Trophoblast cell (in vitro differentiated cells and primary cell): ENCODE measurements at regions not wholly inside any gene's neighbourhood (a gene's known extent, or its start where the extent isn't known, plus 50 kb on each side); places are given as distances from the start of the nearest gene placed in this dataset.

ENCODE experiments used
- DNase-seq, 2 donors: peaks; one replicate each; pipeline ENCODE4 v3.0.0-alpha.2; 2016
- H2AFZ ChIP-seq: 2 replicates; pipeline ENCODE4 v1.6.1; 2013; ENCODE audit warnings: low read length, moderate library complexity, mild to moderate bottlenecking; ENCODE audit not compliant: insufficient read depth, poor library complexity
- H2AK5ac ChIP-seq: 2 replicates; pipeline ENCODE4 v1.6.1; 2013; ENCODE audit warnings: mild to moderate bottlenecking, low read length
- H2BK120ac ChIP-seq: 2 replicates; pipeline ENCODE4 v1.6.1; 2013; ENCODE audit warnings: low read length, mild to moderate bottlenecking, moderate library complexity; ENCODE audit not compliant: insufficient read depth, poor library complexity
- H2BK12ac ChIP-seq: 2 replicates; pipeline ENCODE4 v1.6.1; 2013; ENCODE audit warnings: mild to moderate bottlenecking, low read length, moderate library complexity
- H2BK5ac ChIP-seq: 2 replicates; pipeline ENCODE4 v1.6.1; 2013; ENCODE audit warnings: low read length, low read depth, moderate library complexity, mild to moderate bottlenecking; ENCODE audit not compliant: poor library complexity
- H3K14ac ChIP-seq: 2 replicates; pipeline ENCODE4 v1.6.1; 2013; ENCODE audit warnings: mild to moderate bottlenecking, low read length
- H3K18ac ChIP-seq: 2 replicates; pipeline ENCODE4 v1.6.1; 2013; ENCODE audit warnings: mild to moderate bottlenecking, low read length
- H3K23ac ChIP-seq: 2 replicates; pipeline ENCODE4 v1.6.1; 2013; ENCODE audit warnings: low read length
- H3K27ac ChIP-seq: 2 replicates; pipeline ENCODE4 v1.5.1; 2013; ENCODE audit warnings: low read depth, mild to moderate bottlenecking, inconsistent platforms, low read length, moderate library complexity
- H3K27me3 ChIP-seq: 2 replicates; pipeline ENCODE4 v1.6.1; 2013; ENCODE audit warnings: inconsistent platforms, mild to moderate bottlenecking, low read length, moderate library complexity; ENCODE audit not compliant: insufficient read depth
- H3K36me3 ChIP-seq, 2 experiments: 1 replicate in 1 of 2; 2 replicates in 1 of 2; pipeline ENCODE4 v1.6.1; 2013; ENCODE audit warnings: low read length in 2 of 2, mild to moderate bottlenecking in 2 of 2, moderate library complexity in 1 of 2; ENCODE audit not compliant: insufficient read depth in 2 of 2, control insufficient read depth in 1 of 2
- H3K4ac ChIP-seq: 2 replicates; pipeline ENCODE4 v1.6.1; 2013; ENCODE audit warnings: low read depth, mild to moderate bottlenecking, low read length, moderate library complexity
- H3K4me1 ChIP-seq, 2 experiments: 1 replicate in 1 of 2; 2 replicates in 1 of 2; pipeline ENCODE4 v1.6.1; 2013; ENCODE audit warnings: low read length in 2 of 2, mild to moderate bottlenecking in 2 of 2, moderate library complexity in 1 of 2; ENCODE audit not compliant: insufficient read depth in 2 of 2, control insufficient read depth in 1 of 2
- H3K4me2 ChIP-seq: 2 replicates; pipeline ENCODE4 v1.6.1; 2013; ENCODE audit warnings: inconsistent platforms, mild to moderate bottlenecking, low read length, moderate library complexity
- H3K4me3 ChIP-seq: 2 replicates; pipeline ENCODE4 v1.5.1; 2013; ENCODE audit warnings: mild to moderate bottlenecking, low read depth, low read length, inconsistent platforms
- H3K79me1 ChIP-seq: one replicate; pipeline ENCODE4 v1.6.1; 2013; ENCODE audit warnings: low read length
- H3K79me2 ChIP-seq: 2 replicates; pipeline ENCODE4 v1.6.1; 2013; ENCODE audit warnings: low read length, mild to moderate bottlenecking; ENCODE audit not compliant: control insufficient read depth, insufficient read depth, poor library complexity
- H3K9ac ChIP-seq: 2 replicates; pipeline ENCODE4 v1.6.1; 2013; ENCODE audit warnings: mild to moderate bottlenecking, low read length
- H3K9me3 ChIP-seq: 2 replicates; pipeline ENCODE4 v1.6.1; 2013; ENCODE audit warnings: low read depth, mild to moderate bottlenecking, control low read depth, inconsistent platforms, low read length; ENCODE audit not compliant: insufficient read depth
- H4K12ac ChIP-seq: 2 replicates; pipeline ENCODE4 v1.6.1; 2013; ENCODE audit warnings: low read depth, mild to moderate bottlenecking, low read length, moderate library complexity
- H4K8ac ChIP-seq: 2 replicates; pipeline ENCODE4 v1.6.1; 2013; ENCODE audit warnings: low read depth, mild to moderate bottlenecking, low read length, moderate library complexity
- H4K91ac ChIP-seq: one replicate; pipeline ENCODE4 v1.6.1; 2013; ENCODE audit warnings: low read depth, mild to moderate bottlenecking, low read length, moderate library complexity
- WGBS: extraction: QIAGEN DNeasy Blood & Tissue Kit; methylation state at CpG from one replicate; pipeline ENCODE4 v1.1.7; 2013; ENCODE audit warnings: missing lambda C conversion rate; ENCODE audit not compliant: insufficient read length, insufficient coverage; ENCODE audit errors: extremely low coverage; 5-methylcytosine and 5-hydroxymethylcytosine counted together

DNA sequence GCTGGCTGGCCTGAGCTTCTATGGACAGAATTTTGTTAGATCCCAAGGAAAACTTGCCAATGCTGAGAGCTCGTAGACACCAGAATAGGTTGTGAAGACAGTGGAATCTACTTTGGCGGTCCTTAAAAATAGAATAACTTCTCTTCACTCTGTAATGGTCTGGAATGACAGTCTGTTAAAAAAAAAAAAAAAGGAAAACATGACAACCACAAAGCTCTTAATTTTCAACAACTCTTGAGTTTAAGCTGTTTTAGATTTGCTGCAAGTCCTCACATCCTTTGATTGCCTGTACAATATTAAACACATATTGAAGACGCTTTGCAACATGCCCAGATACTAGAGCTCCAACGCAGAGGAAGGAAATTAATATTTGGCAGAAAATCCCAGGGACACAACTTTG lies 122.8 kb upstream of the GALNT15 start:
- DNase-seq, result no peak
- H4K8ac ChIP-seq, result no peak overlapping the region
- no peak overlapping the region for H3K9ac ChIP-seq
- H2BK120ac ChIP-seq, result no peak overlapping the region
- H3K14ac ChIP-seq, result no peak overlapping the region
- no peak overlapping the region for H2BK12ac ChIP-seq
- WGBS, result no CpG with 5 or more reads among the region's 4 CpGs
- no peaks in the 10 kb centered on the region for H3K4me1 ChIP-seq
- H3K23ac ChIP-seq, result no peak overlapping the region
- H3K36me3 ChIP-seq, result no peaks in the 10 kb centered on the region
- H3K9me3 ChIP-seq, result no peaks in the 10 kb centered on the region
- no peaks in the 10 kb centered on the region for H3K79me1 ChIP-seq
- H4K91ac ChIP-seq, result no peak overlapping the region
- H2AFZ ChIP-seq, result no peak overlapping the region
- H3K4ac ChIP-seq, result no peak overlapping the region
- no peak overlapping the region for H3K4me3 ChIP-seq
- H3K18ac ChIP-seq, result no peak overlapping the region
- no peak overlapping the region for H3K4me2 ChIP-seq
- no peaks in the 10 kb centered on the region for H3K79me2 ChIP-seq
- no peak overlapping the region for H3K27ac ChIP-seq
- H4K12ac ChIP-seq, result no peak overlapping the region
- no peak overlapping the region for H2AK5ac ChIP-seq
- no peaks in the 10 kb centered on the region for H3K27me3 ChIP-seq
- H2BK5ac ChIP-seq, result no peak overlapping the region

DNA sequence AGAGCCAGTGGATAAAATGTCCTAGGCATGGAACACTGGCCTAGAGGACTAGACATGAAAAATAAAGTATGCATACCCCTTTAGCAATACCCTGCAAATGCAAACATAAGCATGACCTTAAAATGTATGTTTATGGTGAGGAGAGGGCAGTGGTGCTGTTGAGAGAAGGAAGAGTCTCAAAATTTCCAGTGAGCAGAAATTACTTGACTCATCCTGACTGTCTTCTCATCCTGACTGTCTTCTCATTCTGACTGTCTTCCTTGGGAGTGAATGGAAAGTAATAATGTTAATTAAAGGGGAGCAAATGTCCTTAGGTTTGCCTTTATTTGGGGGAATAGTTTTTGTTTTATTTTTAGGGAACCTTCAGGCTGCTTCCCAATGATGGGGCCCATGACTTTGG lies 121.5 kb upstream of the GALNT15 start:
- Histone ChIP-seq H3K9ac (no peak overlapping the region), H3K4me1 (no peaks in the 10 kb centered on the region), H2AK5ac (no peak overlapping the region), H4K91ac (no peak overlapping the region), H2BK12ac (no peak overlapping the region), H3K79me2 (no peaks in the 10 kb centered on the region), H3K79me1 (no peaks in the 10 kb centered on the region), H3K18ac (no peak overlapping the region), H3K4ac (no peak overlapping the region), H2BK5ac (no peak overlapping the region), H4K8ac (no peak overlapping the region), H3K4me3 (no peak overlapping the region), H2BK120ac (no peak overlapping the region), H3K14ac (no peak overlapping the region), H3K9me3 (no peaks in the 10 kb centered on the region), H2AFZ (no peak overlapping the region), H3K27ac (no peak overlapping the region), H4K12ac (no peak overlapping the region), H3K4me2 (no peak overlapping the region), H3K36me3 (no peaks in the 10 kb centered on the region), H3K23ac (no peak overlapping the region), H3K27me3 (no peaks in the 10 kb centered on the region)
- DNase-seq, result no peak

DNA sequence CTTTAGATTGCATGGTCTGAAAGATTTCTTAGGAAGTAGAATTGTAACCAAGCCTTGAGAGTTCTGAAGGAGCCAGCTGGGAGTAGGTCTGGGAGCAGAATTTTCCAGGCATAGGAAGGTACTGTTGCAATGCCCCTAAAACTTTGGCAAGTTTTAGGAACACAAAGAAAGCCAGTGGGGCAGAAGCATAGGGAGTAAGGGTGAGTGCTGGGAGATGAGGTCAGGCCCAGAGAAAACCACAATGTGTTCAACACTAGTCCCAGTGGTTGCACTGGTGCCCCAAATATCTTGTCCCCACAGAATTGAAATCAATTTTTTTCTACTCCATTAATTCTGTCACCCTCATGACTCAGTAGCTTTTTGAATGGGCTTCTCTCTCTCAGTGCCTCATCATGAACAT lies 120.7 kb upstream of the GALNT15 start:
- Histone ChIP-seq H3K4me3 (no peak overlapping the region), H3K4me1 (no peaks in the 10 kb centered on the region), H3K79me1 (no peaks in the 10 kb centered on the region), H3K36me3 (no peaks in the 10 kb centered on the region), H2AFZ (no peak overlapping the region), H2BK12ac (no peak overlapping the region), H3K23ac (no peak overlapping the region), H2AK5ac (no peak overlapping the region), H2BK120ac (no peak overlapping the region), H3K27ac (no peak overlapping the region), H2BK5ac (no peak overlapping the region), H4K8ac (no peak overlapping the region), H3K4me2 (no peak overlapping the region), H3K18ac (no peak overlapping the region), H3K27me3 (no peaks in the 10 kb centered on the region), H4K91ac (no peak overlapping the region), H4K12ac (no peak overlapping the region), H3K9me3 (no peaks in the 10 kb centered on the region), H3K9ac (no peak overlapping the region), H3K14ac (no peak overlapping the region), H3K4ac (no peak overlapping the region), H3K79me2 (no peaks in the 10 kb centered on the region)
- DNase-seq, result no peak

DNA sequence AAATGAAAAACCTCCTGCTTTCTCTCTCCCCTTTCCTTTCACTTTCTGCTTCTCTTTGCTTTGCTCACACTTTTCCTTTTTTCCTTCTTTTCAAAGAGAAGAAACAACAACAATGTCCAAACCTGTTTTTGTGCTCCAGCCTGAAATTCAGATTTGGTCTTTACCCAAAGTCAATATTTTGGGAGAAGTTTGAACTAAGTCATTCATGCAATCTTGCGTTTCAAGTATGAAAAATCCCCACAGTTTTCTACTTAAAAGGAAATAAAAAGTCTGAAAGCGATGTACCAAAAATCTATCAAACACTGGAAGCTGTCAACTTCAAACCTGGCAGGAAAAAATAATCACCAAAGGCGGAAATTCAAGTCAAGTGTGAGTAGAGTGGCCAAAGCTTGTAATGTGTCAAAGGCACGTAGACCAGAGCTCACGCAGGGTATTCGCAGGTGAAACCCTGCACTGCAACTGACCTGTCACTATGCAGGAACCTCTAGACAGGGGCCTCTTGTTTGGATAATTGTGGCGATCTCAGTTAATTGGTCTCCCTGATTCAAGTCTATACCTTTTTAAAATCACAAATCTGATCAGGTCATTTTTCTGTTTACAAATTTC lies 118.8 kb upstream of the GALNT15 start:
- Histone ChIP-seq H3K4me3 (no peak overlapping the region), H3K4me2 (no peak overlapping the region), H2AK5ac (no peak overlapping the region), H3K27me3 (no peaks in the 10 kb centered on the region), H2BK12ac (no peak overlapping the region), H4K12ac (no peak overlapping the region), H3K9ac (no peak overlapping the region), H2BK120ac (no peak overlapping the region), H3K79me2 (no peaks in the 10 kb centered on the region), H3K4ac (no peak overlapping the region), H3K9me3 (no peaks in the 10 kb centered on the region), H2AFZ (no peak overlapping the region), H3K4me1 (peaks cover 7 to 8% of the 10 kb centered on the region in 2 experiments), H3K14ac (no peak overlapping the region), H2BK5ac (no peak overlapping the region), H3K23ac (no peak overlapping the region), H3K27ac (no peak overlapping the region), H3K79me1 (peaks cover 5% of the 10 kb centered on the region), H4K91ac (no peak overlapping the region), H3K36me3 (no peaks in the 10 kb centered on the region), H3K18ac (no peak overlapping the region), H4K8ac (no peak overlapping the region)
- no peak for DNase-seq
- WGBS, result no CpG with 5 or more reads among the region's 7 CpGs
